Prostate gland (tissue), 2 donors: ENCODE measurements at regions not wholly inside any gene's neighbourhood (a gene's known extent, or its start where the extent isn't known, plus 50 kb on each side); places are given as distances from the start of the nearest gene placed in this dataset.

Experiments used
- DNase-seq: peaks from one replicate; pipeline ENCODE4 v3.0.0-alpha.2; 2019; ENCODE audit warnings: low spot score
- H3K27ac ChIP-seq, 2 donors: fragments of 200-600 bp; sonication (generic); 2 replicates each; pipeline ENCODE4 v1.5.1; 2017 to 2019
- H3K27me3 ChIP-seq: fragments of 200-600 bp; sonication (generic); replicated peaks from 2 replicates; pipeline ENCODE4 v1.5.1; 2019; ENCODE audit not compliant: insufficient read depth
- H3K36me3 ChIP-seq, 2 donors: fragments of 200-600 bp; sonication (generic); 1 replicate in 1 of 2; 2 replicates in 1 of 2; pipeline versions ENCODE4 v1.5.1 to v1.8.1; 2017 to 2019
- H3K4me1 ChIP-seq: fragments of 200-600 bp; sonication (generic); replicated peaks from 2 replicates; pipeline ENCODE4 v1.5.1; 2019
- H3K4me3 ChIP-seq, 2 donors: fragments of 200-600 bp; sonication (generic); 2 replicates each; pipeline ENCODE4 v1.5.1; 2017 to 2019
- H3K9me3 ChIP-seq: fragments of 200-600 bp; sonication (generic); 2 replicates; pipeline ENCODE4 v1.5.1; 2017
- POLR2A ChIP-seq: fragments of 450-650 bp; IDR thresholded peaks from one replicate; pipeline ENCODE4 v1.6.1; 2016; ENCODE audit warnings: antibody characterized with exemption, mild to moderate bottlenecking
- POLR2AphosphoS5 ChIP-seq: sonication (generic); formaldehyde crosslinking; IDR thresholded peaks from one replicate; pipeline ENCODE4 v1.6.1; 2017; ENCODE audit warnings: antibody characterized with exemption
- WGBS: methylation state at CpG from one replicate; pipeline ENCODE4 v1.1.5; 2018; 5-methylcytosine and 5-hydroxymethylcytosine counted together
- intact Hi-C: fragments of 100-400 bp; cut with DNase I; formaldehyde crosslinking; loops from one replicate; pipeline ENCODE4 v1.14.2; 2022
- TF ChIP-seq, protein P1 (sequence below), 4 experiments: fragments of 200-600 bp in 2 of 4; fragments of 450-650 bp in 2 of 4; sonication (generic) in 2 of 4; IDR thresholded peaks; 1 replicate in 3 of 4; 2 replicates in 1 of 4; pipeline ENCODE4 v1.5.1; 2016 to 2019; ENCODE audit warnings: antibody characterized with exemption in 4 of 4, mild to moderate bottlenecking in 2 of 4, moderate library complexity in 2 of 4

DNA sequence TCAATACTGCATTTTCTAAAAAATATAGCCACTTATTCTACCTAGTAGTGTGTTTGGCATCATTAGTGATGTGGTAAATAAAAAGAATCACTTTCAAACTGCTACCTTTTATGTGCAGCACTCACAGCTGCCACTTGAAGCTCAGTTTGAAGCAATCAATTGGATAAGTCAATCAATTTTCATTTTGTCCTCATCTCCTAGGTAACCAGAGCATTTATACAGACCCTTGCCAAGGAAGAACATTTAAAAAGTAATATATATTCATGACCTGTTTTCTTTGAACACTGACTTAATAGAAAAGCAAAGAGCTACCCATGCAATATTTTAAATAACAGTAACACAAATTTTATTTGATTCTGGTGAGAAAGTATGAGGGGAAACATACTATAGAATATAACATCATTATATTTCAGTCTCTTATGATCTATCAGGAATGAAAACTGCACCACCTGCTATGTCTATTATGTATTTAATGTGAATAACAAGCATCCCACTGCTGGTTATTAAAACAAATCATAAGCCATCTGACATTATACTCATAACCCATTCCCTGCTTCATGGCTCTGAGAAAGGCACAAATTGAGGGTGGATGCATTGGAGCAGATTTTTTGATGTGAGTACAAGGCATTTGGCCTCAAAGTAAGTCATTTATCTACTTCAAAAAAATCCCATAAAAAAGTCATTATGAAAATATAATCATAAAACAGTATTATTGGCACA lies 168.4 kb upstream of the C21orf91 start:
- H3K4me1 ChIP-seq: no peaks in the 10 kb centered on the region
- H3K4me3 ChIP-seq: no peak overlapping the region
- TF ChIP-seq POLR2AphosphoS5 (no peak), POLR2A (no peak)
- TF ChIP-seq, protein P1, sequence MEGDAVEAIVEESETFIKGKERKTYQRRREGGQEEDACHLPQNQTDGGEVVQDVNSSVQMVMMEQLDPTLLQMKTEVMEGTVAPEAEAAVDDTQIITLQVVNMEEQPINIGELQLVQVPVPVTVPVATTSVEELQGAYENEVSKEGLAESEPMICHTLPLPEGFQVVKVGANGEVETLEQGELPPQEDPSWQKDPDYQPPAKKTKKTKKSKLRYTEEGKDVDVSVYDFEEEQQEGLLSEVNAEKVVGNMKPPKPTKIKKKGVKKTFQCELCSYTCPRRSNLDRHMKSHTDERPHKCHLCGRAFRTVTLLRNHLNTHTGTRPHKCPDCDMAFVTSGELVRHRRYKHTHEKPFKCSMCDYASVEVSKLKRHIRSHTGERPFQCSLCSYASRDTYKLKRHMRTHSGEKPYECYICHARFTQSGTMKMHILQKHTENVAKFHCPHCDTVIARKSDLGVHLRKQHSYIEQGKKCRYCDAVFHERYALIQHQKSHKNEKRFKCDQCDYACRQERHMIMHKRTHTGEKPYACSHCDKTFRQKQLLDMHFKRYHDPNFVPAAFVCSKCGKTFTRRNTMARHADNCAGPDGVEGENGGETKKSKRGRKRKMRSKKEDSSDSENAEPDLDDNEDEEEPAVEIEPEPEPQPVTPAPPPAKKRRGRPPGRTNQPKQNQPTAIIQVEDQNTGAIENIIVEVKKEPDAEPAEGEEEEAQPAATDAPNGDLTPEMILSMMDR (IDR thresholded peaks at IDR 0.05): no peak
- no peaks in the 10 kb centered on the region for H3K9me3 ChIP-seq
- intact Hi-C loops: no loop called here
- no peaks in the 10 kb centered on the region for H3K27me3 ChIP-seq
- no peaks in the 10 kb centered on the region for H3K36me3 ChIP-seq
- DNase-seq: no peak
- no peak overlapping the region for H3K27ac ChIP-seq

DNA sequence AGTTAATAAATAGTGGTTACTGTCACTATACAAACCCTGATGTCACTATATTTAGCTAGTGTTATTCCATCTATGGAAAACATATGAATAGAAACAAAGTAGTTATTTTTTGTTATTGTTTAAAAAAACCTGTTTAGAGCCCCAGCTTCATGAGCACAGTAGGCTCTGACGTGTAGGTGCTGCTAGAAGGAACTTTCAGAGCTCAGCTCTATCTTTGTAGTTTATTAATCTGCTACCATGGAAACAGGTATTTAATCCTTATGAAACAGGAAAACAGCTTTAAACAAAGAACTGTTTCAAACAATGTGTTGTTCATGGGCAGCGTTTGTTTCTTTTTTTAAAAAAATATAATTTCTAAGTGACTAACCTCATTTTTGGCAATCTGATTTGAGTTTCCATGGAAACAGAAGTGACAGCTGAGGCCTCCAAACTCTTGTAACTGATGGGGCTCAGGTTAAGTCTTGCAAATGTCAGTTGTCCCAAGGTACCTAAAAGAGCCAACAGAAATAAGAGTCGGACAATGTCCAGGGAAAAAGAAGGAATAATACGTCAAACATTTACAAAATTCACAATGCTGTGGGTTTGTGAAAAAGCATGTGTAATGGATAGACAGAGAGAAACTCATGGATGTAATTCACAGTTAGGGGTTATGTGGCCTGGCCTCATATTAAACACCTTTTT lies 162.0 kb upstream of the C21orf91 start:
- no peaks in the 10 kb centered on the region for H3K9me3 ChIP-seq
- no peak overlapping the region for H3K4me3 ChIP-seq
- DNase-seq: no peak
- no peak overlapping the region for H3K27ac ChIP-seq
- intact Hi-C loops: no loop called here
- no peaks in the 10 kb centered on the region for H3K4me1 ChIP-seq
- TF ChIP-seq, protein P1 (IDR thresholded peaks at IDR 0.05): no peak
- no peak for TF ChIP-seq POLR2AphosphoS5
- H3K36me3 ChIP-seq: no peaks in the 10 kb centered on the region
- WGBS: 67% methylated on average over 4 of the region's 4 CpGs
- no peaks in the 10 kb centered on the region for H3K27me3 ChIP-seq

DNA sequence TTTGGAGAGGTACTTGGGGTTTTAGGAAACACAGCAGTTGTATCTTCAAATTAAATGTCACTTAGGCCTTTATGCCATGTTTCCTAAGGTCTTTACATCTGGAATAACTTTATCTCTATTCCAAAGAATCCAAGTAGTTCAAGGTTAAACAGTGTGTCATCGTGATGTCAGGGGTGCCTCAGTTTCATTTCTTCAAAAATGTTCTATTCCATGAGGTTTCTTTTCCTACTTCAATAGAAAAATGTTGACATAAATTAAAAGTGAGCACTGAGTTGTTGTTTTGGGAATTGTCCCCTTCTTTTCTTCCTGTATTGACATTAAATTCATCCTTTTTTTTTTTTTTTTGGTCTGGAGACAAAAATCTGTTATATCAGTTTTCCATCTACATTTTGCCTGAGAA lies 160.6 kb upstream of the C21orf91 start:
- 89% methylated on average over 1 of the region's 1 CpG for WGBS
- intact Hi-C loops: no loop called here
- no peaks in the 10 kb centered on the region for H3K36me3 ChIP-seq
- H3K9me3 ChIP-seq: no peaks in the 10 kb centered on the region
- H3K4me1 ChIP-seq: no peaks in the 10 kb centered on the region
- no peak for DNase-seq
- TF ChIP-seq POLR2A (no peak), POLR2AphosphoS5 (no peak)
- TF ChIP-seq, protein P1 (IDR thresholded peaks at IDR 0.05): no peak
- H3K4me3 ChIP-seq: no peak overlapping the region
- H3K27ac ChIP-seq: no peak overlapping the region
- H3K27me3 ChIP-seq: no peaks in the 10 kb centered on the region

DNA sequence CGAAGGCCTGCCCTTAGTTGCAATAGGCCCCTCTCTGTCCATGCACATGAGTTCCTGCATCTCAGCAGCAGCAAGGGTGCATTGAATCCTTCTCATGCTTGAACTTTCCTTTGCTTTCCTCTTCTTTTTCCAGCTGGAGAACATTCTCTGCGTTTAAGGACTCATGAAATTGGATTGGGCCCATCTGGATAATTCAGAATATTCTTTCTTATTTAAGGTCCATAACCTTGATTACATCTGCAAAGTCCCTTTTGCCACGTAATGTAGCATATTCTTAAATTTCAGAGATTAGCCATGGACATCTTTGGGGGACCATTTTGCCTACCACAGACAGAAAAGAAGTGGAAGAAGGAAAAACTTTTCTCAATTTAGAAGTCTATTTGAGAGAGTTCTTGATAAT lies 159.7 kb upstream of the C21orf91 start:
- 87% methylated on average over 3 of the region's 3 CpGs for WGBS
- DNase-seq: no peak
- no peaks in the 10 kb centered on the region for H3K9me3 ChIP-seq
- H3K4me3 ChIP-seq: no peak overlapping the region
- H3K36me3 ChIP-seq: no peaks in the 10 kb centered on the region
- no peak overlapping the region for H3K27ac ChIP-seq
- intact Hi-C loops: no loop called here
- H3K27me3 ChIP-seq: no peaks in the 10 kb centered on the region
- H3K4me1 ChIP-seq: no peaks in the 10 kb centered on the region
- TF ChIP-seq, protein P1 (IDR thresholded peaks at IDR 0.05): no peak
- TF ChIP-seq POLR2A (no peak), POLR2AphosphoS5 (no peak)

DNA sequence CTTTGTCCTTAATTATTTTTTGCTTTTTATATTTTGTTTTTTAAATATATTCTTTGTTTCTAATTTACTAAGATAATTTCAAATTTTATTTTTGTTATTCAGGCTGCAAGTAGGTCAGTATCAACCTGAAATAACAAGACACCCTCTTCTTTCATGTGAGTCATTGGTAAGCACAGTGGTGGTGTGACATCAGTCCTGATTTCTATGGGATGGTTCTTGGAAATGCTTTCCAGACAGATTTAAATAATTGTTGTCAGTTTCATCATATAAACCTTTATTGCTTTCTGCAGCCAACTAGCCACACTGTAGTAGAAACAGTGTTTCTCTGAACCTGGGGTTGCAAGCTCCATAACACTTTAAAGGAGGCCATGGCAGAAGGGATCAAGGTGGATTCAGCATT lies 157.5 kb upstream of the C21orf91 start:
- no peaks in the 10 kb centered on the region for H3K36me3 ChIP-seq
- TF ChIP-seq POLR2A: no peak
- TF ChIP-seq, protein P1 (IDR thresholded peaks at IDR 0.05): no peak
- no peak for TF ChIP-seq POLR2AphosphoS5
- no peaks in the 10 kb centered on the region for H3K27me3 ChIP-seq
- H3K4me3 ChIP-seq: no peak overlapping the region
- DNase-seq: no peak
- H3K9me3 ChIP-seq: no peaks in the 10 kb centered on the region
- intact Hi-C loops: no loop called here
- no peak overlapping the region for H3K27ac ChIP-seq
- no peaks in the 10 kb centered on the region for H3K4me1 ChIP-seq
